ENCODE measurements at regions not wholly inside any gene's neighbourhood (a gene's known extent, or its start where the extent isn't known, plus 50 kb on each side); places are given as distances from the start of the nearest gene placed in this dataset.
"Not testable (repeated sequence)": the region's sequence is repeated elsewhere in the genome, so short reads cannot be mapped to it uniquely, and the experiment has no call there.

DNA sequence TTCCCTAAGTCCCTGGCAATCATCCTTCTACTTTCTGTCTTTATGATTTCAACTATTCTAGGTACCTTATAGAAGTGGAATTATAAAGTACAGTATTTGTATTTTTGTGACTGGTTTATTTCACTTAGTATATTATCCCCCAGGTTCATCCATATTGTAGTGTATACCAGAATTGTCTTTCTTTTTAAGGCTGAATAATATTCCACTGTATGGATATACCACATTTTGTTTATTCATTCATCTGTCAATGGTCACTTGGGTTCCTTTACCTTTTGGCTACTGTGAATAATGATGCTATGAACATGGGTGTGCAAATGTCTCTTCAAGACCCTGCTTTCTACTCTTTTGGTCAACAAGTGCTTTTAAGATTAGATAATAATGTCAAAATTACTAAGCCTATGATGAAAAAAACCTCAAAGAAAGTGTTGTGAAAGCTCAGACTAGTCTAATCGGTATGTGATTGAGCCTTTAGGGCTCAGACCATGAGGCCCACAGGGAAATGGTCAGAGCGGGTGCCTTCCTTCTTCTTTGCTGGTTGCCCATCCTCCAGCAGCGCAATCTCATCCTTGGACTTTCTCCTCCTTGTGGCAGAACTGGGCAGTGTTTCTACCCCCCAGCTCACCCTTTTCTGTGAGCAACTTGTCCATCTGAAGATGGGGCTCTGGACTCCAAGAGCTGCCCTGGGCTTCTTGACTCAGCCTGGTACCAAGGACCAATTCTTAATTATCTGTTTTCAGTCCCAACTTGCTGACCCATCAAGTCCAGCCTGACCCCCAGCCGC, 105.4 kb downstream of the TTC8 start:
- no peak for DNase-seq

DNA sequence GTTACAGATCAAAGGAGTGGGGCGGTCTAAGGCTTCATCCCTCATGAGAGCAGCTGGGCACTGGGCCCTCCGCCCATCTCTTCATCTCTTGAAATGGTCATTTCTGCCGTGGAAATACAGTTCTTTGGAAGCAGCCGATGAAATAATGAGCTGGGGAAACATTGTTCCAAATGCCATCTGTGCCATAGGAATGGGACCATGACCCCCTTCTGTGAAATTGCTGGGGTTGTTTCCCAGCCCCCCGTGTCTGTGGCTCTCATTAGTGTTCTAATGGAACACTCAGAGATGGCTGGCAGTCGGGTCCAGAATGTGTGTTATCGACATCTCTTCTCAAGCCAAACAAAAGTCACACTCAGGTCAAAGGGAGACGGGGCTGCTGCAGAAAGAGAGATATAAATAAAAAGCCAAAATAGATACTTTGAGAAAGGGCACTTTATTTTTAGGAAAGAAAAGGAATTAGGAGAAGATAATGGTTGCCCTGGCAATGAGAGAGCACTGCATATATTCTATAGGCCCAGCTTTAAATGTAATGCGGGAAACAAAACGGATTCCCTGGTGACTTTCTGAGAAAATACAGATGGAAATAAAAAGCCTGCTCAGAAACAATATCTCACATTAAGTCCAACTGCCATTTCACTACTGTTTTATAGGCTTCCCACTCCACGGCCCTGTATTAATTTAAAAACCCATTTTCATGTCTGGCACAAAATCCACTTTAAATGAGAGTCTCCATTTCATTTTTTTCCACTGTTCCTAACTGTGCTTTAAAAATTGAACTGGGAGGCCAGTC, 107.1 kb downstream of the TTC8 start:
- no peak for DNase-seq

DNA sequence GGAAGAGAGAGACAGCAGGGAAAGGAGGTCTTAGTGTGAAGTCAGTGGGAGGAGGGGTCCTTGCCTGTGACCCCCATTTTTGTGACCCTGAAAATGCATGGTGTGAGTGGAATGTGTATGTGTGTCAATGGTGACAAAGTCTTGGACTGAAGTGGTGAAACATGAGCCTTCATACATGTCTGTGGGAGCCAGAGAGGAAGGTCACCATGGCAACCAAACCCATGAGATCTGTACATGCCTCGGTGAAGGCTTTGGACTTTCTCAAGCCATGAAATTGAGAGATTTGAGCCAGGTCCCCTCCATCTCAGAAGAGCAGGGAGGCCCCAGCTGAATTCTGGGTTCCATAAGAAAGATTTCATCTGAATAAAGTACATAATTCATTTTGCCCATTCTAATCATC, 108.7 kb downstream of the TTC8 start:
- no peak for DNase-seq

DNA sequence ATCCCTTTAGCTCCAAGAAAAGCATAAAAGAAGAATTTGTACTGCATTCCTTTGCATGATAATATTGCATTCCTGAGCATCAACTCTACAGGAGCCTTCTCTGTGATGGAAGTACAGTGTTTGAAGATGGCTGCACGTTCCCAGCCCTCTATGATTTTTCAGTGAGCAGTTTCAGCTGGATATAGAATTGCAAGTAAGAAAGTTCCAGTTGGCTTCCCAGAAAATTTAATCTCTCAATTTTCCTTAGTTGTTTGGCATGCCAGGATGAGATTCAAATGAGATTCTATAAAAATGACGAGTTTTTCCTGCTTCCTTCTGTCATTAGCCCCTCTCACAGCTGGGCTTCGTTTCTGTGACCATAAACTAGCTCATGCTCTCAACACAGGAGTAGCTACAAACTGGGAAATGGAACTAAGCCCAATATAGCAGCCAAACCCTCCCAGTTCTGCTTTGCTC, 109.9 kb downstream of the TTC8 start:
- no peak for DNase-seq

DNA sequence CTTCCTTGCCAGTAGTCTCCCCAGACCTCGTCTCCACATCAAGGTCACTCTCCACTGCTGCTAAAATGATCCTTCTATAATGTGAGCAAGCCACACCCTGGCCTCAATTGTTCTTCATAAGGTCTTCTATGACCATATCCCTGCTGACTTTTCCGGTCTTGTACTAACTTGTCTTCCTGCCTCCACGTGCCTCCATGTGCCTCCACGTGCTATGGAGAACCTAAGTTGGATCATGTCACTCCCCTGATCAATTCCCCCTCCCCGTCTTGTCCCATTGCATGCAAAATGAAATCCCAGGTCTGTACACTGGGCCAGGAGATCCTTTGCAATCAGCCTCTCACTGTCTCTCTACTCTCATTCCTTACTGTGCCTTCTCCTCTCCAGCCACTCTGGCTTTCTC, 110.6 kb downstream of the TTC8 start:
- no peak for DNase-seq

DNA sequence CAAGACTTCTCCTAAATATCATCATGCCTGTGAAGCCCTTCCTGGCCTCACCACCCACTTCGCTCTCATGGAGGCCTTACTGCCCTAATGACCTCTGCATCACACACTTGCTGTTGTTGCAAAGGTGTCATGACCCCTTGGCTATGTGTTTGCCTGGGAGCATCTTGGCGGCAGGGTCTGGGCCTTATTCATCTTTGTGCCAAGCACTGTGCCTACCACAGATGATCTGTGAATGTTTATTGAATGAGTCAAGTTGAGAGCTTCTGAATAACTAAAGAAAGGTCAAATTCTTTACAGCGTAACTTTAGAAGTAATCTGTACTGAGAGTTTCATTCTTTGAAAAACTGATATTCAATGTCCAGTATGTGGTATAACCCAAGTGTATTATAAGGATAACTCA, 113.3 kb downstream of the TTC8 start:
- DNase-seq: no peak

DNA sequence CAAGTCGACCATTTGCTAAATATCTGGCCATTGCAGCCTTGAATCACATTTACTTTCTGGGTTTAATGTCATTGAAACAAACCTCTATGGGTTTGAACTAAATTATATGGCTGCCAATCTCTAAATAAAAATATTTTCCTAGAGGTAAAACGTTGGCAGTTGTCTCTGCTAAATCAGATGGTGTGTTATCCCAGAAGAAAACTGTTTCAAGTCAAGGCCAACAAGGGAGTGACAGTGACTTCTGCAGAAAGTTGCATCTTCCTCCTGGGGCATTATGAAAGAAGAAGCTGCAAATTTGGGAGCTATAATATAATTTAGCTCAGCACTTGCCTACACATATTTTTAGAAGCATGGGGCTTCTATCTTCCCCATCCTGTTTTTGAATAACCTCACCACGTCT, 116.2 kb downstream of the TTC8 start:
- no peak for DNase-seq

DNA sequence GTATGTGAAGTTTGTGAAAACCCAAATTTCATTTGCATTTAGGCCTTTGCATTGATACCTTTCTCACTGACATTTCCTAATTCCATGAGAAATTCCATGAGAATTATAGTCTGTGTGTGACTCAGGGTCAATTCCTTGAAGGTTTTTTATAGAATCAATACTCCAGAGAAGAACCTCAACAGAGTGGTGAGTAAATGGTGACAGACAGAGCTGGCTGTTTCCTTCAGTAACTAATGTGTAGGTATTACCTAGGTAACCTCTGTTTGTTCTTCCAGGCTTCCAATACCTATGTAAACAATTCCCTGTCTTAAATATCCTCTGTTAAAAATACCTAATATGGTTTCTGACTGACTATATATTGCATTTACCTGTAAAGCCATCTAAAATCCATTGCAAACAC, 117.0 kb downstream of the TTC8 start:
- no peak for DNase-seq

DNA sequence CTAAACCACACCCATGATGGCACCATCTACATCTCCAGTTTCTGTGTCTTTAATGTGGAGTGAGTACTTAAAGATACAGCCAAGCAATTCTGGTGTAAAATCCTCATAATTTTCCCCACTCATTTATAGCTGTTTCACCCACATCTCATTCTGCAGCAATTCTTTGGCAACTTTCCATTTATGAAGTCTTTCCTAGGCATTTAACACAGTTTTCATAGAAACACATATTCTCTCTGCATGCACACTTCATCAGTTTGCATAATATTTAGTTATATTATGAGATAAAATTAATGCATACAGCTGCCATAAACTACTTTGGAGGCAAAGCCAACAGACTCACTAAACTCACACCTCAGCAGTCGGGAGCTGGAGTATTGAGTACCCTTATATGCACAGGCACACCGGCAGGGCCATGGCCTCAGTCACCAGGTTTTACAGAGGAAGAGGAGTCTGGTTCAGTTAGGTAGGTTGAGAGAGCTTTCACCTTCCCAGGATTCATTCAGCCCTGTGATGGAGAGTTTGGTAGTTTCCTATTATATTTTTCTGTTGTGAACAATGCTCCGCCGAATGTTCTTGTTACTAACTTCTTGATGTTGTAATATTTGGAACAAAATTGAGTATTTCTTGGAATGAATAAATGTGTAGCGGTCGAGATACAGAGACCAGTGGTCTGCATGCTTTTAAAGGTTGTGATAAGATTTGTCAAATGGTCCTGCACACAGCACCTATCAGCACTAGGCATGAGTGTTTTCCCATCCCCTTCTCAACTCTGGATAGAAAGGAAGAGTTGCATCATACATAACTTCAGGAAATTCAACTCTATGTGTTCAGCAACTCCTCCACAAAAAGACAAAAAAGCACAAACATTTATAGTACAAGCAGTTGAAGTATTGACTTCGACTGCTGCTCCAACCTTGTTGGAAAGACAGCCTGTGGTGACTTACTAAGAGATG, 123.5 kb downstream of the TTC8 start:
- DNase-seq: no peak

DNA sequence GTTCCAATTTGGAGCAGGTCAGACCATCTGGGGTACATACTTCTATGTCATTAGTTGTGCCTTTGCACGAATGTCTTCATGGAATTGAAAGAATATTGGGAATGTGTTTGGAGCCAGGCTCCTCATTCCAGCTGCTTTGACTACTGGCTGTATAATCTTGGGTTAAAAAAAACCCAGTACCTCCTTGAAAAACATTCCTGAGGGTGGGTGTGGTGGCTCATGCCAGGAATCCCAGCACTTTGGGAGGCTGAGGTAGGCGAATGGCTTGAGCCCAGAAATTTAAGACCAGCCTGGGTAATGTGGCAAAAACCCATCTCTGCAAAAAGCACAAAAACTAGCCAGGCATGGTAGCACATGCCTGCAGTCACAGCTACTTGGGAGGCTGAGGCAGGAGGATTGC, 125.6 kb downstream of the TTC8 start:
- no peak for DNase-seq

DNA sequence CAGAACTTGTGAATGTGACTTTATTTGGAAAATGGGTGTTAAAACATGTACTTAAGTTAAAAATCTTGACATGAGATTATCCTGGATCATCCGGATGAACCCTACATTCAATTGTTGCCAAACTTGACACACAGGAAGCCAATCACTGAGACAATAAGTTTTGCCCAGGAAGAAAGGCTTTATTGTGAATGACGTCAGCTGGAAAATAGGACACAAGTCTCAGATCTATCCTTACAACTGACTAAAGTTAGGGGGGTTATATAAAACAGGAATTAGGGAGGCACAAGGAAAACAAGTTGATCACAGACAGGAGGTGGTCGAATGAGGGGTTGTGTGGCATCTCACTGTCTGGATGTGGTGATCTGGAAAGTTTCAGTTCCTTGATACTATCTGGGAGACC, 126.9 kb downstream of the TTC8 start:
- no peak for DNase-seq

DNA sequence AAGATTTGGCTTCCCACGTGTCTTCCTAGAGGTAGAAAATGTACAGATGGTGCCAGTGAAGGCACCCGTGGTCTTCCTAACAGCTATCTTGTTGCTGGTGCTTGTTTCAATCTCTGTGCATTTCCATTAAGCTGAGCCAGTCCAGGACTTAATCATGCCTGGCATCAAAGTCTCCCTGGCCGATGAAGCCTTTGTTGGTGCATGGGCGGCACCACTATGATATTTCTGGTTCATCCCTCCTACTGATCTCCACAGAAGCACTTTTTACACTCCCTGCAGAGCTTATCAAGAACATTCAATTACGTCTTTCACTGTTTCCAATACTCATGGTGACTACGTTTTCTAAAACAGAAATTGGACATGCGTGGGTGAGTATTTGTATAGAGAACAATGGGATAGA, 128.4 kb downstream of the TTC8 start:
- DNase-seq: no peak

DNA sequence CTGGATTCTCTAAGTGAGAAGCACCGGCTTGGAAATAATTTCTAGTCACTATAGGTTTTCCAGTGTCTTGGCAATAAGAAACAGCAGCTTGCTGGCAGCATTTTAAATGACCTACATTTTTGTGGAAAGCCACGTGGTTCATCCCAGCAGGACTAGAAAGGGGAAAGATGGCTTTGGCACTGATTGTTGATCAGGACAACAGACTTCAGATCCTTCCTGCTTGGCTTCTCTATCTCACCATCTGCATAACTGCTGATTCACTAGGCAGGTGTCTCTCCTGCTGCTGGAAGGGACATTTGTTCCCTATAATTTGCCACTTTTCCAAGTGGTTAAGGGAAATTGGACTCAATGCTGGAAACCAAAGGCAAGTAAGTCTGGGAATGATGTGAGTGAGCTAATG, 131.0 kb downstream of the TTC8 start:
- no peak for DNase-seq

DNA sequence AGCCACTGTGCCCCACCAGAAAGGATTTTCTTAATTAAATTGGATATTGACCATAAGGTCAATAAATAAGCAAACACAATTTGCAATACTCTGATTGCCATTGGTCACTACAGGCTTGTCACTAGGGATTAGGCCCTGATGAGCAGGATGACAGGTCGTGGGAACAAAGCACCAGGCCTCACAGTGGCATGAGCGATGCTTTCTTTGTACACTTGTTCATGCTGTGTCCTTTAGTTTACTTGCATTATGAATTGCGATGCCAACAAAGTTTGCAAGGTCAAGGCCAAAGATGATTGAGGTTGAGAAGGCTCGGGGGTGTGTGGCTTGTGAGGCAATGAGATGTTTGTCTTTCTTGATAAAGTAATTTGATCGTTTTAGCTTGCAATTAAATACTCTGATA, 136.0 kb downstream of the TTC8 start:
- DNase-seq: no peak

DNA sequence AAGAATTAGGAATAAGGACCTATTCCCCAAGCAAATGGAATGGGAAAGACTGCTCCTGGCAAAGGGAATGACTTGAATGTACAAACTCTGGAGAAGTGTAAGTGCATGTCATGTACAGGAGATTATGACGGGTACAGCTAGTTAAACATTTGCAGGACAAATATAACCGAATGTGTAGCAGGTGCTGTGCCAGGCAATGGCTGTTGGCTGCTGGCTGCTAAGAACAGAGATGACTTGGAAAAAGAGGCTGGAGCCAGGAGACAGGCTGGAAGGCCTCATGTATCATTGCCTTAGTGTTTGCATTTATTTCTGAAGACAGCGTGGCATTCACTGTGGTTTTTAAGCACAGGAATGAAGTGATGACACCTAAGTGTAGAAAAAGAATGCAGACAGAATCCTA, 136.8 kb downstream of the TTC8 start:
- no peak for DNase-seq

DNA sequence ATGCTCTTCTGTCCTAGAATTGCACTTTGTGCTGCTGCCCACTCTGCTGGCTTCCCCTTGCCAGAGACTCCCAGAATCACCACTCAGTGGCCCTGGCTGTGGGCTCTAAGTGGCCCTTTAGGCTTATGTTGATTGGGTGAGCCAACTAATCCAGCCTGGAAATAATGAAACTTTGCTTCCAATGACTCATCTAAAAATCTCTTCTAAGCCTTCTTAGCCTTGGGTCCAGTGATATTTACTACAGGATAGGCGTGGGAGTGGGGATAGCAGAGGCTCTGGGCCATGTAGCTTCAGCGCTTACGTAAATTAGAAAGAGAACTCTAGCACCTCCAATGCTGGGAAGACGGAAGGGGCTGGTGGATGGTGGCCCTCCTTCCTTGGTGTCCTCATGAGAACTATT, 137.9 kb downstream of the TTC8 start:
- DNase-seq: no peak

DNA sequence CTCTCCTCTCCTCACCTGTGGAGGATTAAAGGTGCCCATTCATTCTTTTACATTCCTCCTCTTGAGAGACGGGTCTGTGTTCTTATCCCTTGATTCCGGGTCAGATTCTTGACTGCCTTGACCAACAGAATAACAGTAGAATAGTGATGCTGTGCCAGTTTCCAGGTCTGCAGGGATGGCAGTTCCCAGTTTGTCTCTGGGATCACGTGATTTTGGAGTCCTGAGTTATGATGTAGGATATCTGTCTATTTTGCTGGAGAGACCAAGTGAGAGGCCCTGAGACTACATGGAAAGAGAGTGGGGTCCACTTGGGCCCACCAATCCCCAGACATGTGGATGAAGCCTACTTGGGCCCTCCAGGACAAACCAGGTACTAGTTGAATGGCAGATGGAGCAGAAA, 142.8 kb downstream of the TTC8 start:
- DNase-seq: no peak

DNA sequence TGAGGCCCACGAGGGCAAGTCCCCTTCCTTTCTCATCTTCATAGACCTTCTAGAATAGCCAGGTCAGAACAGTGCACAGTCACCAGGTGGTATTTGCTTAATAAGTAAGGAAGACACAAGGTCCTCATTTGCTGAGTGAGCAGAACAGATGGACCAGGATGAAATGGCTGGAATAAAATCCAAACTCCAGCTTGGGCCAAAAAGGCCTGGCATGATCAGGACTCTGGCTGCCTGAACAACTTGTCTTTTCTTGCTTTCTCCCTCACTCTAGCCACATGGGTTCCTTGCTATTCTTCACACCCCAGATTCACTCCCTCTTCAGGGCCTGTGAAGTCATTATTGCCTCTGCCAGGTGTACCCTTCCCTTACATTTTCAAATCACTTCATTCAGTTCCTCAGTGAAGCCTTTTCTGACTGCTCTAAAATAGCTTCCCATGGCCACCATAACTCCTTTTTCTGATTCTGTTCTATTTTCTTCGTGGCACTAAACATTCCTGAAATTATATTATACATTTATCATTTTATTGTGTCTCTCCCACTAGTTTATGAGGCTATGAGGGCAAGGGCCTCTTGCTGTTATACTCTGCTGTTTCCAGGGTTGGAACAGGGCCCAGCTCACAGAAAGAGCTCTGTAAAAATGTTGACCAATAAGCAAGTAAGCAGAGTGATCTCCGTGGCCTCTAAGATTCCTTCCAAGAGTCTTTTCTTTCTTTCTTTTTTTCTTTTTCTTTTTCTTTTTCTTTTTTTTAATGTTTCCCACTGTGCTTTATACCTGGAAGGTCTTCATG, 150.8 kb downstream of the TTC8 start:
- no peak for DNase-seq

DNA sequence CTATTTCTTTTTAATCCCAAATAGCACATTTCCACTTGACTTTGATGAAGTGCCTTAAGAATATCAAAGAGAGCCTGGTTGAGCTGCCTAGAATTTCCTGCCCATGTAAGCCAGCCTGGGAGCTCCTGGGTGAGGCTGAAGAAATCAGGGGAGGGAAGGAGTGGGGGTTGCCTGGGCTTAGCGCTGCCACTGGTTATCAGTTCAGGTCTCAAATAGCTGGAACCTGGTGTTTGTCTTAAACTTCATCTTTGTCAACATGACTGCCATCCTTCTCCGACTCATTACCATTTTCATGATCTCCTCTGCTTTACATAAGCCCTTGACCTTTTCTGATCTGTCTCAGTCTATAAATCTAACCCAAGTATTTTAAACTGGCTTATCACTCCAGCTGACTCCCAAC, 151.5 kb downstream of the TTC8 start:
- peak; percentile 25 for DNase-seq

DNA sequence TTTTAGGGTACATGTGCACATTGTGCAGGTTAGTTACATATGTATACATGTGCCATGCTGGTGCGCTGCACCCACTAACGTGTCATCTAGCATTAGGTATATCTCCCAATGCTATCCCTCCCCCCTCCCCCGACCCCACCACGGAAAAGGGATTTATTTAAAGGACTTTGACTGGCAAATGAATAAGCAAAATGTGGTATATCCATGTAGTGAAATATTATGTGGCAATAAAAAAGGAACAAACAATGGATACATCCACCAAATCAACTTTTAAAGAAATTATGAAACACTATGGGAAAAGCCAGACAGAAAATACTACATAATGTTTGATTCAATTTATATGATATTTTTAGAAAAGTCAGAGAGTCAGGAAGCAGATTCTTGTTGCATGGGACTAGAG, 156.5 kb downstream of the TTC8 start:
- not testable (repeated sequence) for DNase-seq

DNA sequence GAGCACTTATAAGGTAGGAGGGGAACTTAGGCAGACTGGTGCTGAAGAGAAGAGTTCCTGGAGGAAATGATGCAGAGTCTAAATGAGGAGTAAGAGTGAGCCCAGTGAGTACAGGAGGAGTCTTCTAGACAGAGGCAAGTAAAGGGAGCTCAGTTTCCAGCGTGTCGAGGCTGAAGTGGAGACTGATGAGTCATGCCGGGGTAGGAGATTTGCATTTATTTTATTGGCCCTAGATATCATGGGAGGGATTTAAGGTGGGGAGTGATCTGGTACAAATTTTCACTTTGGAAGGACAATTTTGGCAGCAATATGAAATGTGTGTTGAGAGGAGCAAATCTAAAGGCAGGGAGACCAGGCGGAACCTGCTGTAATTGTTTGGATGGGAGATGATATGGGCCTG, 157.5 kb downstream of the TTC8 start:
- no peak for DNase-seq

DNA sequence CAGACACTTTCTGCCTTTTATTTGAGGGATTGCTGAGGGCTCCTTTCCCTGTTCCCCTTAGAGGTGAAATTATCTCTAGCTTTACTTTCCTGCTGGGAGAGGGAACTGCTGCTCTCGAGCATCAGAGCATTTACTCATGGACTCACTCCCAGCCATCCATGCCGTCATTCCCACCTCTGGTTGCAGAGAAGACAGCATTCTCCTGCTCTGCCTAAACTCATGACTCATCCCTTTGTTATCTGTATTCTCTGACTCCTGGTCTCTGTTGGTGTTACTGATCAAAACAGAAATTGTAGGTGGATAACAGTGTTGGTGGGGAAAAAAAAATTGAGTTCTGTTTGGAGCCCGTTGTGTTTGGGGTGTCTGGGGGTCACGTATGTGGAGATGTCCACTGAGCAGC, 159.3 kb downstream of the TTC8 start:
- DNase-seq: no peak

DNA sequence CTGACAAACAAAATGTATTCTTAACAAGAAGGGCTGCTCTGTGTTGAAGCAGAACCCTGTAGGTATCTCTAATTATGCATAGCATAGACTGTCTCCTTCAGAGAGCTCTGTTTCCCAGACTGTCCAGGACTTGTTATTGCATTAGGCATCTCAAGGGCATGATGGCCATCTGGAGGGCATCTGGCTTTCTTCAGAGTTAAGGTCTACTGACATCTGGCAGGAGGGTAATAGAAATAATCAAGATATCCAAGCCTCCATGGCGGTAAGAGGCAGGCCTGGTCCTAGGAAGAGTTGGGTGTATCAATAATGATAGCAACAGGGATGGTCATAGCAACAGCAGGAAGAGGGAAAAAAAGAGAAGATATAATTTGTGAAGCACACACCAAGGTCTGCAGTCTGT, 161.2 kb downstream of the TTC8 start:
- DNase-seq: no peak
